ENCODE measurements at regions not wholly inside any gene's neighbourhood (a gene's known extent, or its start where the extent isn't known, plus 50 kb on each side); places are given as distances from the start of the nearest gene placed in this dataset.
"Not testable (repeated sequence)": the region's sequence is repeated elsewhere in the genome, so short reads cannot be mapped to it uniquely, and the experiment has no call there.

GRCh38 chrX:456551-457291, 70.0 kb upstream of the PPP2R3B start:
- H3K4me3 Mint-ChIP-seq, result no peak overlapping the region
- peaks cover 2% of the 10 kb centered on the region for H3K27me3 Mint-ChIP-seq
- H3K27ac Mint-ChIP-seq, result no peak overlapping the region
- peaks cover 3 to 6% (median 6%) of the 10 kb centered on the region in 3 donors for H3K9me3 Mint-ChIP-seq
- peaks cover 0 to 2% (median 0%) of the 10 kb centered on the region in 3 donors for H3K4me1 Mint-ChIP-seq
- no peaks in the 10 kb centered on the region for H3K36me3 Mint-ChIP-seq

DNA sequence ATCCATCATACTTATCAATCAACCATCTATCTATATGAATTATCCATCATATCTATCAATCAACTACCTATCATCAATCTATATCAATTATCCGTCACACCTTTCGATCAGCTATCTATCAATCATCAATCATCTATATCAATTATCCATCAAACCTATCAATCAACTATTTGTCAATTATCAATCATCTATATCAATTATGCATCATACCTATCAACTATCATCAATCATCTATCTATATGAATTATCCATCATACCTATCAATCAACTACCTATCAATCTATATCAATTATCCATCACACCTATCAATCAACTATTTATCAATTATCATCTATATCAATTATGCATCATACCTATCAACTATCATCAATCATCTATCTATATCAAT, 70.6 kb upstream of the PPP2R3B start:
- H3K36me3 Mint-ChIP-seq, result no peaks in the 10 kb centered on the region
- H3K27ac Mint-ChIP-seq, result no peak overlapping the region
- H3K4me1 Mint-ChIP-seq, result peaks cover 0 to 2% (median 0%) of the 10 kb centered on the region in 3 donors
- peaks cover 3 to 7% (median 5%) of the 10 kb centered on the region in 3 donors for H3K9me3 Mint-ChIP-seq
- H3K27me3 Mint-ChIP-seq, result no peaks in the 10 kb centered on the region
- H3K4me3 Mint-ChIP-seq, result no peak overlapping the region

- H3K27ac Mint-ChIP-seq, result no peak overlapping the region
These were observed 71.9 kb upstream of the PPP2R3B start for GRCh38 chrX:458631-459061.

GRCh38 chrX:459611-460010, 72.9 kb upstream of the PPP2R3B start:
- Mint-ChIP-seq H3K27me3 (no peaks in the 10 kb centered on the region), H3K4me3 (no peak overlapping the region), H3K9me3 (peaks cover 3 to 7% (median 5%) of the 10 kb centered on the region in 3 donors), H3K27ac (no peak overlapping the region), H3K4me1 (peaks cover 0 to 2% (median 0%) of the 10 kb centered on the region in 3 donors), H3K36me3 (no peaks in the 10 kb centered on the region)

More at GRCh38 chrX:458631-459061, 71.9 kb upstream of the PPP2R3B start:
- no peaks in the 10 kb centered on the region for H3K27me3 Mint-ChIP-seq
- peaks cover 0 to 2% (median 0%) of the 10 kb centered on the region in 3 donors for H3K4me1 Mint-ChIP-seq
- peaks cover 3 to 7% (median 5%) of the 10 kb centered on the region in 3 donors for H3K9me3 Mint-ChIP-seq
- H3K36me3 Mint-ChIP-seq, result no peaks in the 10 kb centered on the region
- no peak overlapping the region for H3K4me3 Mint-ChIP-seq

GRCh38 chrX:460116-460515, 73.4 kb upstream of the PPP2R3B start:
- Mint-ChIP-seq H3K27ac (no peak overlapping the region), H3K4me3 (no peak overlapping the region), H3K27me3 (no peaks in the 10 kb centered on the region), H3K4me1 (peaks cover 0 to 2% (median 0%) of the 10 kb centered on the region in 3 donors), H3K36me3 (no peaks in the 10 kb centered on the region), H3K9me3 (peaks cover 3 to 7% (median 5%) of the 10 kb centered on the region in 3 donors)

DNA sequence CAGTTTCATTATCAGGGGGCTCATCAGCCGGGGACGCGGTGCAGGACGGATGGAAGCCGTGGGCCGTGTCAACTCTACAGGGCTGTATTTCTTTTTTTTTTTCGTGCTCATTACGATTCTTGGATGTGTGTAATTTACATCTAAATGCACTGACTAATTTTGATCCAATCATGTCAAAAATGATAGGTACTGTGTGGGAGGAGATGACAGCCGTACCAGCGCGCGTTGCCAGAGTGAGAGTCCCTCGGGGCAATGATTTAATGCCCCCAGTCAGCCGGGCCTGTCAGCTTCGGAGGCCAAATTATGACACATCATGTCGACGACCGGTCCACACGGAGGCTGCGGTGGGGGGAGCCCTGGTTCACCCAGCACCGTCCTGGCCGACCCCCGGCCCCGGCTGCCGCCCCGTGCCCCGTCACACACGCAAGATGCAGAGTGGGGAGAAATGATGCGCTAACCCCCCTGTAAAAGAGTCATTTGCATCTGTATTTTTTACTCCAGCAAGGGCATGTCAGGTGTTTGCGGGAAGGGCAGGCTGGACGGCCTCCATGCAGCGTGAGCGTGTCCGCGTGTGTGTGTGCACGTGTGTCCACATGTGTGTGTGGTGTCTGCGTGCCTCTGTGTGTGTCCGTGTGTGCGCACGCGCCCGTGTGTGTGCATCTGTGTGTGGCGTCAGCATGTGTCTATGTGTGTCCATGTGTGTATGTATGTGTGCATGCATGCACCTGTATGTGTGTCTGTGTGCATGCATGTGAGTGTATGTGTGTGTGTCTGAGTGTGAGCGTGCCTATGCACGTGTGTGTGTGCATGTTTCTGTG, 74.3 kb upstream of the PPP2R3B start:
- Mint-ChIP-seq H3K4me3 (no peak overlapping the region), H3K36me3 (no peaks in the 10 kb centered on the region), H3K4me1 (peaks cover 0 to 2% (median 0%) of the 10 kb centered on the region in 3 donors), H3K27me3 (no peaks in the 10 kb centered on the region), H3K9me3 (peaks cover 3 to 7% (median 5%) of the 10 kb centered on the region in 3 donors), H3K27ac (no peak overlapping the region)

DNA sequence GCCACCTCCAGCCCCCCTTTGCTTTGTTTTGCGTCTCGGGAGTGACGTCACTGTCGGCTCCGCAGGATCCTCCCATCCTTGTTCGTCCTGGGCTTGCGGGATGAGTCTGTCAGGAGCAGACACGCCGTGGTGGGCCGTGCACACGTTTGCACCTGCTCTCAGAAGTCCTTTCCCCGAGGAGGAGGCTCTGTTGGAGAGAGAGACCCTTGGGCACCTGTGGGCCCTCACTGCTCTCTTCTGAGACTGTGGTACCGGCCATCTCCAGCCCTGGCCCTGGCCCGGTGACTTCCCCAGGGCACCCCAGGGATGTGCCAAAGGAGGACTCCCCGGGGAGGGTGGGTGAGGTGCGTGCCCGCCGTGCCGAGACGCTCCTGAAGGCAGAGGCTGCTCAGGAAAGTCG, 76.1 kb upstream of the PPP2R3B start:
- no peak overlapping the region for H3K27ac Mint-ChIP-seq
- H3K4me3 Mint-ChIP-seq, result no peak overlapping the region
- H3K9me3 Mint-ChIP-seq, result peaks cover 3 to 7% (median 5%) of the 10 kb centered on the region in 3 donors
- H3K4me1 Mint-ChIP-seq, result peaks cover 0 to 2% (median 0%) of the 10 kb centered on the region in 3 donors
- no peaks in the 10 kb centered on the region for H3K27me3 Mint-ChIP-seq
- H3K36me3 Mint-ChIP-seq, result no peaks in the 10 kb centered on the region

DNA sequence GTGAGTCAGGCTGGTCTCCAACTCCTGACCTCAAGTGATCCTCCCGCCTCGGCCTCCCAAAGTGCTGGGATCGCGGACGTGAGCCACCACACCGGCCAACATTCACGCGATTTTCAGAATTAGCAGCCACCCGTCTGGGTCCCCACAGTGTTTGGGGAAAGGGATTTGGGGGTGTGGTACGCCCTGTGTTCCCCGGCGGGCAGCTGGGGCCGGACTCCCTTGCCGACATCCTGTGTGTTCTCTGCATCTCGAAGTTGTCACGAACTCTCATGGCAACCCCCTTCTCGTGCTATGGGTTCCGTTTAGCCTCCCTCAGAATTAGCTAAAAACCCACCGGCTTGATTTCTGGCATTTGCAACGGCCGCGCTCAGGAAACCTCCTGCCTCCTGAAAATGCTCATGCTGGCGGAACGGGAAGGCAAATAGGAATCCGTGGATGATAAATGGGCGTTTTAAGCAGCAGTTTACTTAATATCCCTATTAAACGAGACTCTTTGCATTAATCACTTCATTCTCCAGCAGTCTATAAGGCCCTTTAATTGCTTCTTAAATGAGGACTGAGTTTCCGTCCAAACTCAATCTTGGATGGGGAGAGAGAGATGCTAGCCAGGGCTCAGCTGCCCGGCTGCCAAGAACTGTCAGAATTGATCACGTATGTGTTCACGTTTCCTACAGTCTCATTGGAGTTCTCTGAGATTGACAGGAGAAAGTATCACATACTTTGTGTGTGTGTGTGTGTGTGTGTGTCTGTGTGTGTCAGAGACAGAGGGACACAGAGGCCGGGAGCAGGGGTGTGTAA, 78.9 kb upstream of the PPP2R3B start:
- Mint-ChIP-seq H3K27me3 (no peaks in the 10 kb centered on the region), H3K36me3 (no peaks in the 10 kb centered on the region), H3K9me3 (peaks cover 5 to 7% (median 7%) of the 10 kb centered on the region in 3 donors), H3K4me3 (no peak overlapping the region), H3K4me1 (peaks cover 0 to 2% (median 0%) of the 10 kb centered on the region in 3 donors), H3K27ac (no peak overlapping the region)

DNA sequence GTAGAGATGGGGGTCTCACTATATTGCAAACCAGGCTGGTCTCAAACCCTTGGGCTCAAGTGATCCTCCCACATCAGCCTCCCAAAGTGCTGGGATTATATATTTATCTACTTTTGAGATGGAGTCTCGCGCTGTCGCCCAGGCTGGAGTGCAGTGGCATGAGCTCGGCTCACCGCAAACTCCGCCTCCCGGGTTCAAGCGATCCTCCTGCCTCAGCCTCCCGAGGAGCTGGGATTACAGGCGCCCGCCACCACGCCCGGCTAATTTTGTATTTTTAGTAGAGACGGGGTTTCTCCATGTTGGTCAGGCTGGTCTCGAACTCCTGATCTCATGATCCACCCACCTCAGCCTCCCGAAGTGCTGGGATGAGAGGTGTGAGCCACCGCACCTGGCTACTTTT, 80.1 kb upstream of the PPP2R3B start:
- not testable (repeated sequence) for H3K9me3 Mint-ChIP-seq, H3K36me3 Mint-ChIP-seq, H3K4me1 Mint-ChIP-seq

DNA sequence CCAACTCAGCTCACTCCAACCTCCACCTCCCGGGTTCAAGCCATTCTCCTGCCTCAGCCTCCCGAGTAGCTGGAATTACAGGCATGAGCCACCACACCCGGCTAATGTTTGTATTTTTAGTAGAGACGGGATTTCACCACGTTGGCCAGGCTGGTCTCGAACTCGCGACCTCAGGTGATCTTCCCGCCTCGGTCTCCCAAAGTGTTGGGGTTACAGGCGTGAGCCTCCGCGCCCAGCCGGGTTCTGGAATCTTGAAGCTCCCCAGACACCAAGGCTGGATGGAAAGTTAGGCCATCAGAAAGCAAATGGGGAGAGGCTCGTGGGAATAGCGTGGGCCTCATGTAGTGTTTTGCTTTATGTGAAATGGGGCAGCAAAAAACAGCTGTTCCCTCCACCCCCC, 81.0 kb upstream of the PPP2R3B start:
- H3K27me3 Mint-ChIP-seq, H3K4me3 Mint-ChIP-seq, H3K36me3 Mint-ChIP-seq, H3K27ac Mint-ChIP-seq, H3K9me3 Mint-ChIP-seq, H3K4me1 Mint-ChIP-seq: not testable (repeated sequence)

More for the DNA sequence above, 80.1 kb upstream of the PPP2R3B start:
- not testable (repeated sequence) for H3K27me3 Mint-ChIP-seq, H3K4me3 Mint-ChIP-seq, H3K27ac Mint-ChIP-seq

GRCh38 chrX:468979-469378, 82.3 kb upstream of the PPP2R3B start:
- peaks cover 5 to 8% (median 7%) of the 10 kb centered on the region in 3 donors for H3K9me3 Mint-ChIP-seq
- no peak overlapping the region for H3K4me3 Mint-ChIP-seq
- peak overlapping the region in 1 of 3 donors; percentile 35 for H3K27ac Mint-ChIP-seq
- H3K4me1 Mint-ChIP-seq, result peaks cover 0 to 2% (median 0%) of the 10 kb centered on the region in 3 donors
- no peaks in the 10 kb centered on the region for H3K27me3 Mint-ChIP-seq
- H3K36me3 Mint-ChIP-seq, result no peaks in the 10 kb centered on the region

- Mint-ChIP-seq H3K9me3 (peaks cover 7 to 8% (median 7%) of the 10 kb centered on the region in 3 donors), H3K4me3 (no peak overlapping the region), H3K27me3 (no peaks in the 10 kb centered on the region), H3K27ac (no peak overlapping the region), H3K4me1 (peaks cover 0 to 2% (median 0%) of the 10 kb centered on the region in 3 donors), H3K36me3 (no peaks in the 10 kb centered on the region)
These were observed 84.0 kb upstream of the PPP2R3B start for GRCh38 chrX:470686-471085.

DNA sequence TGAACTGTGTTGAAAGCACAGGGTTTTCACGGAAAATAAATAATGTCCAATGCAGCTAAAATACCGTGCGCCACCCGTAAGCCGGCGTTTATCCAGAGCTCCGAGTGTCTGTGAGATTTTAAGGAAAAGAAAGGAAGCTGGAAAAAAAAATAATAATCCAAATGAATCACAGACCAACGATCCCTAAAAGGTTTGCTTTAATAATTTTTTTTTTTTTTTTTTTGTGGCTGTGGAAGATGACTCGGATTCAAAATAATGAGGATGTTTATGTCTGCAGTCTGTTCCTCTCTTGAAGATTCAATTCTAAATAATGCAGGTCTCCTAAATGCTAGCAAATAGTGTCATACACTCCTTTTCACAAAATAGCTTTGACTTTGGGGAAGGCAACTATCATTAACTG, 84.6 kb upstream of the PPP2R3B start:
- peaks cover 7 to 8% (median 7%) of the 10 kb centered on the region in 3 donors for H3K9me3 Mint-ChIP-seq
- peaks cover 0 to 2% (median 0%) of the 10 kb centered on the region in 3 donors for H3K4me1 Mint-ChIP-seq
- no peaks in the 10 kb centered on the region for H3K36me3 Mint-ChIP-seq
- H3K27ac Mint-ChIP-seq, result no peak overlapping the region
- no peak overlapping the region for H3K4me3 Mint-ChIP-seq
- no peaks in the 10 kb centered on the region for H3K27me3 Mint-ChIP-seq

GRCh38 chrX:472275-472674, 85.6 kb upstream of the PPP2R3B start:
- peaks cover 7 to 10% (median 7%) of the 10 kb centered on the region in 3 donors for H3K9me3 Mint-ChIP-seq
- H3K27me3 Mint-ChIP-seq, H3K27ac Mint-ChIP-seq, H3K4me3 Mint-ChIP-seq, H3K36me3 Mint-ChIP-seq, H3K4me1 Mint-ChIP-seq: not testable (repeated sequence)
